Stimulated activated CD4-positive, alpha-beta T cell treated with anti-CD3 and anti-CD28 coated beads, Interleukin-4, amount 100 ng/mL, for 48 hours (primary cell): ENCODE measurements at regions not wholly inside any gene's neighbourhood (a gene's known extent, or its start where the extent isn't known, plus 50 kb on each side); places are given as distances from the start of the nearest gene placed in this dataset.

ENCODE experiments used
- DNase-seq, 2 donors: peaks; one replicate each; pipeline ENCODE4 v3.0.0-alpha.2; 2020; ENCODE audit warnings: low read depth in 2 of 2

DNA sequence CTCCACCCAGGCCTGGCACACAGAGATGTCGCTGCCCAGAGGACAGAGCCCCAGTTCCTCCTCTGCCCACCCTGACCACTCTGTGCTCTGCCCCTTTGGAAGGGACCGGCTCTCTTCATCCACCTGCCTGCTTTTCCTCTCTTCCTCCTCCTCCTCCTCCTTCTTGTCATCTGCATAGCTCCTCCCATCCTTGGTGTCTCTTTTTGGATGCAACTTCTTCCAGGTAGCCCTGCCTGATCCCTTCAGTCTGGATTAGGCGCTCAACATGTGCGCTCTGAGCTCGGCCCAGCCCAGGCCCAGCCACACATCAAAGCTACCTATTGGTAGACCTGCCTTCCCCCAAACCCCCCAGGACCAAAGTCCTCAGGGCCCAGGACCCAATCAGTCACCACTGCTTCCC is 52.6 kb upstream of the RXRA start:
- no peak for DNase-seq

- no peak for DNase-seq
Observed at GRCh38 chr9:134275375-134275774, 50.9 kb upstream of the RXRA start.

- DNase-seq: no peak
Observed at GRCh38 chr9:134276453-134277245, 49.6 kb upstream of the RXRA start.
